Activated CD4-positive, alpha-beta memory T cell treated with anti-CD3 and anti-CD28 coated beads, Interleukin-2, amount 10 ng/mL, durations not matched to agents 7 days and 5 days (primary cell): ENCODE measurements at regions not wholly inside any gene's neighbourhood (a gene's known extent, or its start where the extent isn't known, plus 50 kb on each side); places are given as distances from the start of the nearest gene placed in this dataset.
"Not testable (repeated sequence)": the region's sequence is repeated elsewhere in the genome, so short reads cannot be mapped to it uniquely, and the experiment has no call there.

ENCODE experiments used
- CTCF ChIA-PET: fragments of 350-600 bp; sonication (Branson Sonifier 250); formaldehyde crosslinking; loops from one replicate; lab custom pipeline; 2021; ENCODE audit warnings: antibody characterized with exemption, inconsistent platforms; lab: Charles Lee
- POLR2A ChIA-PET: fragments of 350-600 bp; sonication (Branson Sonifier 250); formaldehyde crosslinking; loops from one replicate; lab custom pipeline; 2021; ENCODE audit warnings: antibody characterized with exemption; lab: Charles Lee
- DNase-seq: peaks from one replicate; pipeline ENCODE4 v3.0.0-alpha.2; 2020
- H3K27ac Mint-ChIP-seq: one replicate; pipeline ENCODE4 v1.8.0; 2021; ENCODE audit warnings: mild to moderate bottlenecking, mixed read lengths
- H3K27me3 Mint-ChIP-seq: one replicate; pipeline ENCODE4 v1.8.0; 2021; ENCODE audit warnings: mixed read lengths
- H3K36me3 Mint-ChIP-seq: one replicate; pipeline ENCODE4 v1.8.0; 2021; ENCODE audit warnings: low read depth, mixed read lengths
- H3K4me1 Mint-ChIP-seq: one replicate; pipeline ENCODE4 v1.8.0; 2021; ENCODE audit warnings: mixed read lengths
- H3K4me3 Mint-ChIP-seq: one replicate; pipeline ENCODE4 v1.8.0; 2021; ENCODE audit warnings: mild to moderate bottlenecking, mixed read lengths
- H3K9me3 Mint-ChIP-seq: one replicate; pipeline ENCODE4 v1.8.0; 2021; ENCODE audit warnings: mixed read lengths

GRCh38 chr21:27564684-27565301 is 597.9 kb upstream of the ADAMTS5 start:
- H3K36me3 Mint-ChIP-seq, result no peaks in the 10 kb centered on the region
- no peaks in the 10 kb centered on the region for H3K27me3 Mint-ChIP-seq
- ChIA-PET POLR2A (no interaction called here), CTCF (no interaction called here)
- H3K4me3 Mint-ChIP-seq, result no peak overlapping the region
- peaks cover 2% of the 10 kb centered on the region for H3K9me3 Mint-ChIP-seq
- no peaks in the 10 kb centered on the region for H3K4me1 Mint-ChIP-seq
- DNase-seq, result no peak
- no peak overlapping the region for H3K27ac Mint-ChIP-seq

- no peak for DNase-seq
- Mint-ChIP-seq H3K27me3 (no peaks in the 10 kb centered on the region), H3K4me1 (no peaks in the 10 kb centered on the region), H3K36me3 (no peaks in the 10 kb centered on the region), H3K4me3 (no peak overlapping the region), H3K9me3 (peaks cover 2% of the 10 kb centered on the region), H3K27ac (no peak overlapping the region)
- ChIA-PET POLR2A (no interaction called here), CTCF (no interaction called here)
These were observed 595.4 kb upstream of the ADAMTS5 start for GRCh38 chr21:27562303-27562702.

- DNase-seq, result no peak
- no peak overlapping the region for H3K27ac Mint-ChIP-seq
- CTCF ChIA-PET, result no interaction called here
- H3K9me3 Mint-ChIP-seq, result peaks cover 4% of the 10 kb centered on the region
- POLR2A ChIA-PET, result no interaction called here
- H3K36me3 Mint-ChIP-seq, result no peaks in the 10 kb centered on the region
- H3K27me3 Mint-ChIP-seq, result no peaks in the 10 kb centered on the region
- no peak overlapping the region for H3K4me3 Mint-ChIP-seq
- H3K4me1 Mint-ChIP-seq, result no peaks in the 10 kb centered on the region
These were observed 594.2 kb upstream of the ADAMTS5 start for GRCh38 chr21:27561116-27561515.

- H3K9me3 Mint-ChIP-seq, result peaks cover 15% of the 10 kb centered on the region
- POLR2A ChIA-PET, result no interaction called here
These were observed 590.5 kb upstream of the ADAMTS5 start for GRCh38 chr21:27557356-27557755.

DNA sequence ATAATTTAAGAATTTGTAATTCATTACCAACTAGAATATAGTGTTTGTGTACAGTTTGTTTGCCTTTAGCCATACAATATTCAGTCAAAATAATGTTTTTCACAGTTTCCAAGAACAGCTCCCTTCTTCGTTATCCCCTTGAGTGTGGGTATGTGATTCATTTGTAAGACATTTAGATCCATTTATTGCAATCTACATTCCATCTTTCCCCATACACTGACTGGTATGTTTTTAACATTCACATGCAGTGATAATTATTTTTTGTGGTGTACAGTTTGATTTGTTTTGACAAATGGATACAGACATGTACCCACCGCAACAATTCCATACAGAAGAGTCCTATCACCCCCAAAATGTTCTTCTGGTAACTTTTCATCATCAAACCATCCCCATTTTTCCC is 589.1 kb upstream of the ADAMTS5 start:
- H3K4me3 Mint-ChIP-seq, result no peak overlapping the region
- DNase-seq, result no peak
- H3K4me1 Mint-ChIP-seq, result no peaks in the 10 kb centered on the region
- H3K27me3 Mint-ChIP-seq, result no peaks in the 10 kb centered on the region
- no peaks in the 10 kb centered on the region for H3K36me3 Mint-ChIP-seq
- ChIA-PET POLR2A (no interaction called here), CTCF (no interaction called here)
- H3K9me3 Mint-ChIP-seq, result peaks cover 15% of the 10 kb centered on the region
- H3K27ac Mint-ChIP-seq, result no peak overlapping the region

More at GRCh38 chr21:27557356-27557755, 590.5 kb upstream of the ADAMTS5 start:
- CTCF ChIA-PET, result no interaction called here
- H3K27me3 Mint-ChIP-seq, result no peaks in the 10 kb centered on the region
- DNase-seq, result no peak
- no peaks in the 10 kb centered on the region for H3K36me3 Mint-ChIP-seq
- H3K4me1 Mint-ChIP-seq, result no peaks in the 10 kb centered on the region
- no peak overlapping the region for H3K27ac Mint-ChIP-seq
- no peak overlapping the region for H3K4me3 Mint-ChIP-seq

GRCh38 chr21:27550287-27550686 is 583.4 kb upstream of the ADAMTS5 start:
- ChIA-PET CTCF (no interaction called here), POLR2A (no interaction called here)
- DNase-seq, result no peak
- H3K4me3 Mint-ChIP-seq, result no peak overlapping the region
- no peaks in the 10 kb centered on the region for H3K27me3 Mint-ChIP-seq
- H3K36me3 Mint-ChIP-seq, result no peaks in the 10 kb centered on the region
- H3K4me1 Mint-ChIP-seq, result no peaks in the 10 kb centered on the region
- no peak overlapping the region for H3K27ac Mint-ChIP-seq
- H3K9me3 Mint-ChIP-seq, result peaks cover 10% of the 10 kb centered on the region

DNA sequence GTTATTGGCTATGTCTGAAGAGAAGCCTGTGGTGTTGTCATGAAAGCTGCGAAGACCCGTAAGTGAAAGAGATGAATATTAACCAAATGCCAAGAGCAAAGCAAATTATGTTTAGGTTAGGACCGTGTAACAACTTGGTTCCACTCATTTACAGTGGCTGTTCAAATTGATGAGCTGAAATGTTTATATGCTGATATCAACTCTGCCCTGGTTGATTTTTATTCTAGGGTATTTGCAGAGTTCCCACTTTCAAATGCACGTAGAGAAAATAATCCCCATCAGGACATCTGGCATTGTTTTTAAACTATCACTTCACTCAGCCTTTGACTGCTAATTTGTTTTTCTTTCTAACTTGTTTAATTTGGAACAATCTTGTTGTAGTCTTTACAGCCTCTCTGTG is 581.6 kb upstream of the ADAMTS5 start:
- Mint-ChIP-seq H3K4me3 (no peak overlapping the region), H3K9me3 (peaks cover 12% of the 10 kb centered on the region)
- POLR2A ChIA-PET, result no interaction called here

DNA sequence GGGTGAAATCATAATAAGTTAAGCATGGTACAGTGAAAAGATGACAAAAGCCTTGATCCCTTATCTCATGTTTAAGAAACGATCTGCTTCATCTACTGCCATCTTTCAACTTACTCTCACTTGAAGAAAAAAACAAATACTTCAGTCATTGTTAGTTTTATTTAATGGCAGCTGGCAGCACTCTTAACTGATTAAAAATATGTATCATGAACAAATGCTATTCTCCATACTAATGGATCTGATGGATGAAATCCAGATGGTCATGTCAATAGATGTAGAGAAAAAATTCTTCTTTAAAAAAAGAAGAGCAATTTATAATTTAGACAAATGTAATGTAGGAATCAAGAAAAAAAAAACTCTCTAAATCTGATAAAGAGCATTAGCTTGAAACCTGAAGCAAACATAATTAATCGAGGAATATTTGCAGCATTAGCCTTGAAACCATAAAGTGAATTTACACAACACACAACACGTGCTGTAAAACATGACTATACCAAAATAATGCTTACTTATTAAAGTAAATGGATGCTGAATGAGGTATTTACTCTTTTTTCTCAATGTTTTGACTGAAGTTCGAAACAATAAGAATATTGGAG is 579.0 kb upstream of the ADAMTS5 start:
- H3K9me3 Mint-ChIP-seq, result peaks cover 5% of the 10 kb centered on the region
- no peak for DNase-seq
- H3K4me3 Mint-ChIP-seq, result no peak overlapping the region
- H3K27me3 Mint-ChIP-seq, result no peaks in the 10 kb centered on the region
- no peaks in the 10 kb centered on the region for H3K4me1 Mint-ChIP-seq
- H3K36me3 Mint-ChIP-seq, result no peaks in the 10 kb centered on the region
- POLR2A ChIA-PET, result no interaction called here
- CTCF ChIA-PET, result no interaction called here
- no peak overlapping the region for H3K27ac Mint-ChIP-seq

More for the DNA sequence above, 581.6 kb upstream of the ADAMTS5 start:
- no peak overlapping the region for H3K27ac Mint-ChIP-seq
- no peaks in the 10 kb centered on the region for H3K36me3 Mint-ChIP-seq
- no peaks in the 10 kb centered on the region for H3K4me1 Mint-ChIP-seq
- CTCF ChIA-PET, result no interaction called here
- DNase-seq, result no peak
- H3K27me3 Mint-ChIP-seq, result no peaks in the 10 kb centered on the region

DNA sequence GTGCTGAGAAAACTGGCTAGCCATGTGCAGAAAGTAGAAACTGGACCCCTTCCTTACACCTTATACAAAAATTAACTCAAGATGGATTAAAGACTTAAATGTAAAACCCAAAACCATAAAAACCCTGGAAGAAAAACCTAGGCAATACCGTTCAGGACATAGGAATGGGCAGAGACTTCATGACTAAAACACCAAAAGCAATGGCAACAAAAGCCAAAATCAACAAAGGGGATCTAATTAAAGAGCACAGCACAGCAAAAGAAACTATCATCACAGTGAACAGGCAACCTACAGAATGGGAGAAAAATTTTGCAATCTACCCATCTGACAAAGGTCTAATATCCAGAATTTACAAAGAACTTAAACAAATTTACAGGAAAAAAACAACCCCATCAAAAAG is 575.2 kb upstream of the ADAMTS5 start:
- POLR2A ChIA-PET, DNase-seq, H3K4me1 Mint-ChIP-seq, H3K27me3 Mint-ChIP-seq, H3K4me3 Mint-ChIP-seq, H3K9me3 Mint-ChIP-seq, H3K27ac Mint-ChIP-seq, H3K36me3 Mint-ChIP-seq, CTCF ChIA-PET: not testable (repeated sequence)

DNA sequence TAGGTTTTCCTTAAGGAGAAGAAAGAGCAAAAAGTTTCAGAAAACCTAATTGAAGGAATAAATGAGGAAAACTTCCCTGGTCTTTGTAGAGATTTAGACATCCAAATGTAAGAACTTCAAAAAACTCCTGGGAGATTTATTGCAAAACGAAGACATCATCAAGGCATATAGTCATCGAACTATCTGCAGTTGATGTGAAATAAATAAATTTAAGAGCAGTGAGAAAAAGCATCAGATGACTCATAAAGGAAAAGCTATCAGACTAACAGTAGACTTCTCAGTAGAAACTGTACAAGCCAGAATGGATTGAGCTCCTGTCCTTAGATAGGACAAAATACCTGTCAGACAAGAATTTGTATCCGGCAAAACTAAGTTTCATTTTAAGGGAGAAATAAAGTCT is 569.4 kb upstream of the ADAMTS5 start:
- ChIA-PET CTCF (no interaction called here), POLR2A (no interaction called here)
- Mint-ChIP-seq H3K27ac (no peak overlapping the region), H3K36me3 (no peaks in the 10 kb centered on the region), H3K9me3 (peaks cover 2% of the 10 kb centered on the region), H3K4me3 (no peak overlapping the region), H3K4me1 (no peaks in the 10 kb centered on the region), H3K27me3 (no peaks in the 10 kb centered on the region)
- no peak for DNase-seq

DNA sequence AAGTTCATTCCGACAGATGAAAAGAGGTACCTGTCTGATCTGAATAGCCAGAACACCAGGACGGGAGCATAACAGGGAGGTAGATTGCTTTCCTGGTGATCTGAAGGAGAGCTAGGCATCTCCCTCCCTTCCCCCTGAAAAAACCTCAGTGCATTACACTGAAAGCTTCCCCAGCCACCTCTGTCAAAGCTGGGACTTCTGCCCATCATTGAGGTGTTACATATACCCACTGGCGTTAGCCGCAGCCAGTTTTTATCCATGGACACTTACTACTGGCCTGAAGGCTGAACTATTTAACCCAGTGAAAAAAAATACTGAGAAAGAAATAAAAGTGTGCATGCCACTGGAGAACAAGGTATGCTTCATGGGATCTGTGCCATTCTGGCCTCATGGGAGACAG is 568.3 kb upstream of the ADAMTS5 start:
- H3K27me3 Mint-ChIP-seq, result no peaks in the 10 kb centered on the region

GRCh38 chr21:27534206-27534605 is 567.3 kb upstream of the ADAMTS5 start:
- no peaks in the 10 kb centered on the region for H3K36me3 Mint-ChIP-seq
- H3K4me1 Mint-ChIP-seq, result no peaks in the 10 kb centered on the region
- H3K27me3 Mint-ChIP-seq, result no peaks in the 10 kb centered on the region
- H3K4me3 Mint-ChIP-seq, result no peak overlapping the region
- no peak overlapping the region for H3K27ac Mint-ChIP-seq
- DNase-seq, result no peak
- ChIA-PET POLR2A (no interaction called here), CTCF (no interaction called here)
- peaks cover 3% of the 10 kb centered on the region for H3K9me3 Mint-ChIP-seq

More for the DNA sequence above, 568.3 kb upstream of the ADAMTS5 start:
- ChIA-PET CTCF (no interaction called here), POLR2A (no interaction called here)
- Mint-ChIP-seq H3K27ac (no peak overlapping the region), H3K4me1 (no peaks in the 10 kb centered on the region), H3K36me3 (no peaks in the 10 kb centered on the region), H3K9me3 (peaks cover 2% of the 10 kb centered on the region), H3K4me3 (no peak overlapping the region)
- DNase-seq, result no peak

DNA sequence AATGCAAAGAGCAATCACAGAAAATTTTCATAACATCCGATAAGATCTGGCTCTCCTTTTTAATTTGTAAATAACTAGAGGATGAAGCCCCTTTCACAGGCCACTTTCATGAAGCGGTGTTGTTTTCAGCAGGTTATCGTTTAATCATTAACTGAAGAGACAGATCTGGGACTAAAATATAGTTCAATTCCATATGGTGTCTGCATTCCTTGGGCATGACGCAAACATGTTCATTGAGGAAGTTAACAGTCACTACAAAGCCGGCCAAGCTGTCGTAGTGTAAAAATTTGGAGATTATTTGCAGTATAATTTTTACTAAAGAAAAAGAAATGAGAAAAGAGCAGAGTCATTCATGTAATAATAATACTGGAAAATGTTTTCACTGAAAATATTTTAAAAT is 565.2 kb upstream of the ADAMTS5 start:
- no peak overlapping the region for H3K27ac Mint-ChIP-seq
- POLR2A ChIA-PET, result no interaction called here
- peaks cover 7% of the 10 kb centered on the region for H3K9me3 Mint-ChIP-seq
- no peaks in the 10 kb centered on the region for H3K36me3 Mint-ChIP-seq
- H3K4me3 Mint-ChIP-seq, result no peak overlapping the region
- H3K4me1 Mint-ChIP-seq, result no peaks in the 10 kb centered on the region
- no peaks in the 10 kb centered on the region for H3K27me3 Mint-ChIP-seq
- no peak for DNase-seq
- CTCF ChIA-PET, result no interaction called here

GRCh38 chr21:27528697-27529096 is 561.8 kb upstream of the ADAMTS5 start:
- H3K4me3 Mint-ChIP-seq, result no peak overlapping the region
- CTCF ChIA-PET, result no interaction called here

More at GRCh38 chr21:27528697-27529096, 561.8 kb upstream of the ADAMTS5 start:
- Mint-ChIP-seq H3K36me3 (no peaks in the 10 kb centered on the region), H3K27me3 (no peaks in the 10 kb centered on the region), H3K27ac (no peak overlapping the region), H3K4me1 (no peaks in the 10 kb centered on the region), H3K9me3 (peaks cover 4% of the 10 kb centered on the region)
- POLR2A ChIA-PET, result no interaction called here
- DNase-seq, result no peak
